GM18507 (cell line): ENCODE measurements at regions not wholly inside any gene's neighbourhood (a gene's known extent, or its start where the extent isn't known, plus 50 kb on each side); places are given as distances from the start of the nearest gene placed in this dataset.
A peak's percentile ranks its signal among the peaks of the same experiment; 100 is the strongest.

Experiments
- DNase-seq: peaks from one replicate; pipeline ENCODE4 v3.0.0; 2011; ENCODE audit warnings: low read depth; ENCODE audit not compliant: insufficient read length; ENCODE audit errors: extremely low spot score
- FAIRE-seq: peaks from 2 replicates; lab custom pipeline; 2011; peaks lifted over from hg19 to GRCh38; lab: Jason Lieb, UNC

GRCh38 chr13:53198736-53199135, 170.1 kb downstream of the OLFM4 start:
- FAIRE-seq: no peak
- no peak for DNase-seq

GRCh38 chr13:53200075-53200474, 171.5 kb downstream of the OLFM4 start:
- no peak for DNase-seq

GRCh38 chr13:53200498-53201453, 172.2 kb downstream of the OLFM4 start:
- no peak for FAIRE-seq
- no peak for DNase-seq

More at GRCh38 chr13:53200075-53200474, 171.5 kb downstream of the OLFM4 start:
- FAIRE-seq: no peak

- no peak for DNase-seq
Measured at GRCh38 chr13:53201454-53202225, 173.0 kb downstream of the OLFM4 start.

GRCh38 chr13:53204598-53204997, 176.0 kb downstream of the OLFM4 start:
- FAIRE-seq: no peak
- DNase-seq: no peak

More at GRCh38 chr13:53201454-53202225, 173.0 kb downstream of the OLFM4 start:
- FAIRE-seq: no peak

- no peak for DNase-seq
- no peak for FAIRE-seq
Measured at GRCh38 chr13:53206455-53206854, 177.8 kb downstream of the OLFM4 start.

GRCh38 chr13:53207556-53207955, 178.9 kb downstream of the OLFM4 start:
- no peak for FAIRE-seq
- no peak for DNase-seq

GRCh38 chr13:53214433-53214832, 185.8 kb downstream of the OLFM4 start:
- no peak for DNase-seq
- FAIRE-seq: no peak

- no peak for DNase-seq
- no peak for FAIRE-seq
Measured at GRCh38 chr13:53215563-53215962, 186.9 kb downstream of the OLFM4 start.

GRCh38 chr13:53216773-53217172, 188.2 kb downstream of the OLFM4 start:
- FAIRE-seq (no peak), DNase-seq (no peak)

- FAIRE-seq: no peak
- no peak for DNase-seq
Measured at GRCh38 chr13:53217194-53217593, 188.6 kb downstream of the OLFM4 start.

GRCh38 chr13:53220038-53220437, 191.4 kb downstream of the OLFM4 start:
- no peak for FAIRE-seq
- no peak for DNase-seq

- DNase-seq: no peak
- FAIRE-seq: no peak
Measured at GRCh38 chr13:53237696-53238095, 209.1 kb downstream of the OLFM4 start.

- no peak for FAIRE-seq
Measured at GRCh38 chr13:53238261-53238660, 209.6 kb downstream of the OLFM4 start.

GRCh38 chr13:53240401-53241025, 211.9 kb downstream of the OLFM4 start:
- DNase-seq (no peak), FAIRE-seq (no peak)

More at GRCh38 chr13:53238261-53238660, 209.6 kb downstream of the OLFM4 start:
- no peak for DNase-seq

- DNase-seq (no peak), FAIRE-seq (no peak)
Measured at GRCh38 chr13:53241891-53242348, 213.3 kb downstream of the OLFM4 start.

- DNase-seq (no peak), FAIRE-seq (no peak)
Measured at GRCh38 chr13:53249236-53249635, 220.6 kb downstream of the OLFM4 start.

GRCh38 chr13:53250272-53250875, 221.8 kb downstream of the OLFM4 start:
- peak; percentile 2 for DNase-seq
- FAIRE-seq: peak; percentile 79

- FAIRE-seq: no peak
- DNase-seq: no peak
Measured at GRCh38 chr13:53250977-53251376, 222.4 kb downstream of the OLFM4 start.
